SU-DHL-6 (cell line): ENCODE measurements at regions not wholly inside any gene's neighbourhood (a gene's known extent, or its start where the extent isn't known, plus 50 kb on each side); places are given as distances from the start of the nearest gene placed in this dataset.

ENCODE experiments used
- CTCF ChIP-seq: fragments of 200-600 bp; sonication (generic); IDR thresholded peaks from one replicate; pipeline ENCODE4 v1.5.1; 2017; ENCODE audit warnings: antibody characterized with exemption, mild to moderate bottlenecking, low read length, moderate library complexity; ENCODE audit not compliant: insufficient read depth, poor library complexity, severe bottlenecking
- EZH2phosphoT487 ChIP-seq: fragments of 200-600 bp; sonication (generic), shearing (Covaris generic); conservative IDR thresholded peaks from 2 replicates; pipeline ENCODE4 v1.6.1; 2018; ENCODE audit warnings: mild to moderate bottlenecking, antibody characterized with exemption, low read length, moderate library complexity, mixed read lengths

- TF ChIP-seq CTCF (no peak), EZH2phosphoT487 (no peak)
Observed at GRCh38 chr18:68498185-68498584, 216.7 kb downstream of the TMX3 start.
